ENCODE measurements at regions not wholly inside any gene's neighbourhood (a gene's known extent, or its start where the extent isn't known, plus 50 kb on each side); places are given as distances from the start of the nearest gene placed in this dataset.

DNA sequence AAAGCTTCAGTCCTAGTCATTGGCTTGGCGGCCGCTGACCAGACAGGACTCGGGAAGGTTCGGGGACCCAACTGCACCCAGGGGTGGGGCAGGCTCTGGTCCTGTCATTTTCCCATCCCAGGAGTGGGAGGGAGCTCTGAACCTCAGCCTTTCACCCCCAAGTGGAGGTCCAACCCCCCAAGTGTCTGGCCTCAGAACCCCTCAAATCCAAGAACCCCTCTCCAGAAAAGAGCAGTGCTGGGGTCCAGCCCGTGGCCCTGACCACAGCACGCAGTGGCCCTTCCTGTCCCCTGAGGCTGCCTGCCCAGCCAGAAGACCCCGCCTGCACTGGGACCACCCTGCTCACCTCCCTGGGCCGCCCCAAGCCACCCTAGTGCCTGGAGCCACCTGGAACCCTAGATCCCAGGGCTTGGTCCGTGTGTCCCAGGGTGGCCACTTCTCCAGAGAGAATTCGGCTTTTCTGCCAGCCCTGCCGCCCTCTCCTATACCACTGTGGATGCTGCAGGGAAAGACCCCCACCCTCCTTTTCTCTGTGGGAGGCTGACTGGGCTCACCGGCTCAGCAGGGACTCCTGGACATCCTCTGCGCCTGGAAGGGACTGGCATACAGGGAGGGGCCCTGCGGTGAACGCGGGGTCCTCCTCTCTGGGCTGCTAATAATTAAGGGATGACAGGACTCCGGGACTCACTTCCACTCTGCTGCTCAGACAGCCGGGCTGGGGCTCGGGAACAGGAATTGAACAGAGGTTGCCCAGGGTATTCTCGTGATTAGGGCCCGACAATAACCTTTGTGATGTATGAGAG, 326.9 kb upstream of the SFSWAP start:
- Histone ChIP-seq H3K4me1 (no peaks in the 10 kb centered on the region), H3K36me3 (no peaks in the 10 kb centered on the region), H3K9me3 (no peaks in the 10 kb centered on the region), H3K4me3 (no peak overlapping the region), H3K27ac (no peak overlapping the region), H3K27me3 (peaks cover 0 to 81% (median 60%) of the 10 kb centered on the region in 7 donors)
- DNase-seq (no peak), ATAC-seq (no peak)
- WGBS, 2 donors = 55 to 57% methylated on average over 21 of the region's 21 CpGs
- TF ChIP-seq, protein P1, sequence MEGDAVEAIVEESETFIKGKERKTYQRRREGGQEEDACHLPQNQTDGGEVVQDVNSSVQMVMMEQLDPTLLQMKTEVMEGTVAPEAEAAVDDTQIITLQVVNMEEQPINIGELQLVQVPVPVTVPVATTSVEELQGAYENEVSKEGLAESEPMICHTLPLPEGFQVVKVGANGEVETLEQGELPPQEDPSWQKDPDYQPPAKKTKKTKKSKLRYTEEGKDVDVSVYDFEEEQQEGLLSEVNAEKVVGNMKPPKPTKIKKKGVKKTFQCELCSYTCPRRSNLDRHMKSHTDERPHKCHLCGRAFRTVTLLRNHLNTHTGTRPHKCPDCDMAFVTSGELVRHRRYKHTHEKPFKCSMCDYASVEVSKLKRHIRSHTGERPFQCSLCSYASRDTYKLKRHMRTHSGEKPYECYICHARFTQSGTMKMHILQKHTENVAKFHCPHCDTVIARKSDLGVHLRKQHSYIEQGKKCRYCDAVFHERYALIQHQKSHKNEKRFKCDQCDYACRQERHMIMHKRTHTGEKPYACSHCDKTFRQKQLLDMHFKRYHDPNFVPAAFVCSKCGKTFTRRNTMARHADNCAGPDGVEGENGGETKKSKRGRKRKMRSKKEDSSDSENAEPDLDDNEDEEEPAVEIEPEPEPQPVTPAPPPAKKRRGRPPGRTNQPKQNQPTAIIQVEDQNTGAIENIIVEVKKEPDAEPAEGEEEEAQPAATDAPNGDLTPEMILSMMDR (IDR thresholded peaks at IDR 0.05) = no peak
- intact Hi-C loops (cut with DNase I) = no loop called here

DNA sequence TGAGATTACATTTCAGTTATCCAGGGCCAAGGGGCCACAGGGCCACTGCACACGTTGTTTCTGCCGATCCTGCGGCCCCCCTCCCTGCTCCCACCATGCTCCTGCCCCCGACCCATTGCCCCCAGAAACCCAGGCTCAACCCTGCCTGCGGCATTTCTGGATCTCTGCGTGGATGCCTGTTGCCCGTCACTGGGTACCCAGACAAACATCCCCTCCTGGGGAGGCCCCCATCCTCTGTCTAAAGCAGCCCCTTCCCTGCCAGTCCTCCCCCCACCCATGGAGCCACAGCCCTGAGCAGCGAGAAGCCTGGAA, 326.4 kb upstream of the SFSWAP start:
- Histone ChIP-seq H3K4me3 (no peak overlapping the region), H3K27me3 (peaks cover 0 to 83% (median 55%) of the 10 kb centered on the region in 7 donors), H3K36me3 (no peaks in the 10 kb centered on the region), H3K9me3 (no peaks in the 10 kb centered on the region), H3K27ac (no peak overlapping the region), H3K4me1 (no peaks in the 10 kb centered on the region)
- TF ChIP-seq, protein P1 (IDR thresholded peaks at IDR 0.05) = no peak
- no peak for DNase-seq
- WGBS, 2 donors = 52 to 57% methylated on average over 8 of the region's 8 CpGs
- ATAC-seq = no peak
- intact Hi-C loops (cut with DNase I) = no loop called here

DNA sequence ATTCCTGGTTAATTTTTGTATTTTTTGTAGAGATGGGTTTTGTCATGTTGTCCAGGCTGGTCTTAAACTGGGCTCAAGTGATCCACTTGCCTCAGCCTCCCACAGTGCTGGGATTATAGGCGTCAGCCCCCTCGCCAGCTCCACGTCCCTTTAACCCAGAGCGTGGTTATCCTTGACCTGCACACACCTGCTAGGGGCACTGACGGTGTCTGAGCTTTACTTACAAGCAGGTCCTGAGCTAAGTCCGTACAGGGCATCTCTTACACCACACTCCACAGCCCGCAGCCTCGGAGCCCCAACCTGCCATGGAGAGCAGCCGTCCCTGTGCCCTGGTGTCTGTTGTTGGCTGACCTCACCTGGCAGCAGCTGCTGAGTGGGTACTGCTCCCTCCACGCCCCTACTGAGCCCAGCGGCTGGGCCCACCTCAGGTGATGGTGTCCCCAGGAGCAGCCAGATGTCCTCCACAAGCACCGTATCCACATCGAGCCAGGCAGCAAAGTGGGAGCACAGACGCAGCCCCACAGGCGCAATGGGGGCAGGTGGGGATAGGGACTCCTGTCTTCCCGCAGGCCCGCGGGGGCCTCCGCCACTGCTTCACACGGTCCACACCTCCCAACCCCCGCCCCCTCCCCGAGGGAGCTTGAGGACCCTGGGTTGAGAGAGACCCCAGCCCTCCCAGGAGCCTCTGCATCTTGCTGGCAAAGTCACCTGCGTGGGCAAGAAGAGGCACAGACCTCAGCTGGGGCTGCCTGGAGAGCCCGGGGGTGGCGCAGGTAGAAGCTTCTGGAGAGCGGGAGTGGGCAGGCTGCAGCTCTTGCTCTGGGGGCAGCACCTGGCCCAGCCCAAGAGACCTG, 325.4 kb upstream of the SFSWAP start:
- H3K4me3 ChIP-seq = no peak overlapping the region
- TF ChIP-seq, protein P1 (IDR thresholded peaks at IDR 0.05) = no peak
- intact Hi-C loops (cut with DNase I) = no loop called here
- WGBS, 2 donors = 72 to 75% methylated on average over 26 of the region's 26 CpGs
- no peaks in the 10 kb centered on the region for H3K9me3 ChIP-seq
- no peak for ATAC-seq
- no peak for DNase-seq
- H3K36me3 ChIP-seq = no peaks in the 10 kb centered on the region
- peaks cover 0 to 76% (median 50%) of the 10 kb centered on the region in 7 donors for H3K27me3 ChIP-seq
- H3K4me1 ChIP-seq = no peaks in the 10 kb centered on the region
- no peak overlapping the region for H3K27ac ChIP-seq

DNA sequence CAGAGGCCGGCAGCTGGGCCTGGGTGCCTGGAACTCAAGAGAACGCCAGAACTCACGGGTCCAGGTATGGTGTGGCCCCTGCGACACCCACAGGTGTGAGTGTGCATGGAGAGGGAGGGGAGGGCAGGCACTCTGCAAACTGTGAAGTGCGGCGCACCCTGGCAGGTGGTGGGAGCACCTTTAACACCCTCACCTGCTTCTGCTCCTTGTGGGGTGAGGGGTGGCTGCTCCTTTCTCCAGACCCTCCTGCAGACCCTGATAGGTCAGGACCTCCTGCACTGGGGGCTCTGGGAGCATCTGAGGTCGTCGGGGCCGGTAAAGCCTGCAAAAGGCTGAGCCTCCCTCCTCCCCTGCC, 324.7 kb upstream of the SFSWAP start:
- ATAC-seq (no peak), DNase-seq (no peak)
- TF ChIP-seq, protein P1 (IDR thresholded peaks at IDR 0.05) = no peak
- Histone ChIP-seq H3K4me1 (no peaks in the 10 kb centered on the region), H3K9me3 (no peaks in the 10 kb centered on the region), H3K4me3 (no peak overlapping the region), H3K27ac (no peak overlapping the region), H3K27me3 (peaks cover 0 to 70% (median 46%) of the 10 kb centered on the region in 7 donors), H3K36me3 (no peaks in the 10 kb centered on the region)
- intact Hi-C loops (cut with DNase I) = no loop called here
- 62 to 66% methylated on average over 9 of the region's 9 CpGs for WGBS, 2 donors
